H1 (cell line): ENCODE measurements at regions not wholly inside any gene's neighbourhood (a gene's known extent, or its start where the extent isn't known, plus 50 kb on each side); places are given as distances from the start of the nearest gene placed in this dataset.

Source experiments
- CTCF ChIA-PET: fragments of 300-600 bp; sonication (Branson Sonifier 250); formaldehyde crosslinking; loops from one replicate; lab custom pipeline; 2021; ENCODE audit not compliant: partially characterized antibody; lab: Charles Lee
- POLR2A ChIA-PET: fragments of 300-600 bp; sonication (Branson Sonifier 250); formaldehyde crosslinking; loops from one replicate; lab custom pipeline; 2021; ENCODE audit warnings: inconsistent platforms; ENCODE audit not compliant: partially characterized antibody; lab: Charles Lee
- DNase-seq, 2 experiments: peaks; one replicate each; pipeline versions ENCODE4 v3.0.0 to v3.0.0-alpha.2; 2010 to 2022; ENCODE audit warnings: low spot score in 2 of 2, low read depth in 1 of 2, mixed read lengths in 1 of 2
- FAIRE-seq: peaks from 2 replicates; lab custom pipeline; 2011; peaks lifted over from hg19 to GRCh38; lab: Jason Lieb, UNC
- H2AFZ ChIP-seq: 2 replicates; pipeline ENCODE4 v1.8.1; 2012; ENCODE audit warnings: low read length, inconsistent platforms
- H2AK5ac ChIP-seq: 2 replicates; pipeline ENCODE4 v1.6.1; 2013; ENCODE audit warnings: low read depth, low read length
- H2BK120ac ChIP-seq: replicated peaks from 2 replicates; pipeline ENCODE3; 2013; ENCODE audit warnings: low read depth, low read length, inconsistent platforms
- H2BK12ac ChIP-seq: 2 replicates; pipeline ENCODE4 v1.6.1; 2013; ENCODE audit warnings: low read depth, low read length
- H2BK15ac ChIP-seq: 2 replicates; pipeline ENCODE4 v1.6.1; 2013; ENCODE audit warnings: low read length
- H2BK20ac ChIP-seq: 2 replicates; pipeline ENCODE4 v1.6.1; 2013; ENCODE audit warnings: low read length
- H2BK5ac ChIP-seq: 2 replicates; pipeline ENCODE4 v1.6.1; 2013; ENCODE audit warnings: low read depth, low read length
- H3K14ac ChIP-seq: 2 replicates; pipeline ENCODE4 v1.6.1; 2013; ENCODE audit warnings: inconsistent platforms; ENCODE audit not compliant: insufficient read length
- H3K18ac ChIP-seq: 2 replicates; pipeline ENCODE4 v1.6.1; 2013; ENCODE audit warnings: low read length; ENCODE audit errors: extremely low read depth
- H3K23ac ChIP-seq: 2 replicates; pipeline ENCODE4 v1.6.1; 2013; ENCODE audit warnings: inconsistent platforms; ENCODE audit not compliant: insufficient read length
- H3K23me2 ChIP-seq: 2 replicates; pipeline ENCODE4 v1.6.1; 2013; ENCODE audit warnings: low read depth, low read length
- H3K27ac ChIP-seq: 2 replicates; pipeline ENCODE4 v1.6.1; 2011; ENCODE audit warnings: low read depth, low read length, inconsistent platforms
- H3K27me3 ChIP-seq, 4 experiments: replicated peaks in 1 of 4; 1 replicate in 1 of 4; 2 replicates in 3 of 4; pipeline versions ENCODE4 v1.6.1 to v1.8.1; 2011 to 2013; ENCODE audit warnings: low read length in 3 of 4, mild to moderate bottlenecking in 3 of 4, inconsistent platforms in 2 of 4, mixed read lengths in 2 of 4, moderate library complexity in 1 of 4; ENCODE audit not compliant: control insufficient read depth in 3 of 4, insufficient read depth in 3 of 4; ENCODE audit errors: extremely low read depth in 1 of 4
- H3K36me3 ChIP-seq, 4 experiments: 2 replicates each; pipeline versions ENCODE4 v1.6.1 to v1.8.1; 2011 to 2013; ENCODE audit warnings: mild to moderate bottlenecking in 4 of 4, low read length in 3 of 4, moderate library complexity in 2 of 4, control low read depth in 1 of 4, inconsistent platforms in 1 of 4; ENCODE audit not compliant: insufficient read depth in 4 of 4, control insufficient read depth in 2 of 4
- H3K4ac ChIP-seq: replicated peaks from 2 replicates; pipeline ENCODE3; 2013; ENCODE audit warnings: low read length, low read depth, mixed read lengths, inconsistent platforms; ENCODE audit not compliant: insufficient read length
- H3K4me1 ChIP-seq, 4 experiments: replicated peaks in 1 of 4; 1 replicate in 1 of 4; 2 replicates in 3 of 4; pipeline versions ENCODE4 v1.6.1 to v1.8.1; 2011 to 2013; ENCODE audit warnings: low read length in 3 of 4, inconsistent platforms in 2 of 4, mixed read lengths in 1 of 4; ENCODE audit not compliant: insufficient read depth in 4 of 4, control insufficient read depth in 3 of 4
- H3K4me2 ChIP-seq, 2 experiments: 2 replicates each; pipeline versions ENCODE4 v1.6.1 to v1.8.1; 2011 to 2013; ENCODE audit warnings: low read depth in 2 of 2, low read length in 2 of 2, control low read depth in 1 of 2, inconsistent platforms in 1 of 2, mild to moderate bottlenecking in 1 of 2; ENCODE audit not compliant: insufficient read depth in 1 of 2
- H3K4me3 ChIP-seq, 4 experiments: fragments of 200-600, 300-600 bp in 1 of 4; sonication (generic), shearing (Covaris generic), sonication (Bioruptor Twin) in 1 of 4; 2 replicates each; pipeline versions ENCODE4 v1.5.1 to v1.8.1; 2011 to 2016; ENCODE audit warnings: low read length in 4 of 4, low read depth in 3 of 4, control low read depth in 2 of 4, inconsistent platforms in 2 of 4, mild to moderate bottlenecking in 2 of 4, mixed read lengths in 1 of 4, moderate library complexity in 1 of 4; ENCODE audit not compliant: insufficient read depth in 2 of 4; ENCODE audit errors: extremely low read depth in 1 of 4
- H3K56ac ChIP-seq: replicated peaks from 2 replicates; pipeline ENCODE3; 2013; ENCODE audit warnings: low read depth, mild to moderate bottlenecking, mixed read lengths, low read length, inconsistent platforms; ENCODE audit not compliant: insufficient read length
- H3K79me1 ChIP-seq: 2 replicates; pipeline ENCODE4 v1.6.1; 2013; ENCODE audit warnings: low read depth, low read length, control low read depth
- H3K79me2 ChIP-seq, 2 experiments: 2 replicates each; pipeline versions ENCODE4 v1.6.1 to v1.8.1; 2012 to 2013; ENCODE audit warnings: low read length in 2 of 2, mild to moderate bottlenecking in 2 of 2, inconsistent platforms in 1 of 2; ENCODE audit not compliant: insufficient read depth in 2 of 2, control insufficient read depth in 1 of 2
- H3K9ac ChIP-seq, 4 experiments: replicated peaks in 1 of 4; 1 replicate in 1 of 4; 2 replicates in 3 of 4; pipeline versions ENCODE4 v1.6.1 to v1.8.1; 2011 to 2013; ENCODE audit warnings: low read depth in 3 of 4, low read length in 3 of 4, control low read depth in 2 of 4, mild to moderate bottlenecking in 2 of 4, moderate library complexity in 2 of 4, inconsistent platforms in 1 of 4; ENCODE audit errors: extremely low read depth in 1 of 4
- H3K9me3 ChIP-seq, 2 experiments: 2 replicates each; pipeline versions ENCODE4 v1.6.1 to v1.8.1; 2012 to 2013; ENCODE audit warnings: mild to moderate bottlenecking in 2 of 2, moderate library complexity in 2 of 2, control low read depth in 1 of 2, inconsistent platforms in 1 of 2, low read depth in 1 of 2, low read length in 1 of 2, mixed read lengths in 1 of 2; ENCODE audit not compliant: insufficient read depth in 2 of 2
- H4K20me1 ChIP-seq, 2 experiments: replicated peaks in 1 of 2; 2 replicates each; pipeline versions ENCODE3 to v1.8.1; 2011 to 2013; ENCODE audit warnings: inconsistent platforms in 2 of 2, low read length in 2 of 2, mild to moderate bottlenecking in 1 of 2; ENCODE audit not compliant: insufficient read depth in 2 of 2, control insufficient read depth in 1 of 2
- H4K5ac ChIP-seq: 2 replicates; pipeline ENCODE4 v1.6.1; 2013; ENCODE audit warnings: low read length, low read depth, mixed read lengths, inconsistent platforms; ENCODE audit not compliant: insufficient read length
- H4K8ac ChIP-seq: 2 replicates; pipeline ENCODE4 v1.8.0; 2013; ENCODE audit warnings: mild to moderate bottlenecking, moderate library complexity, low read length, inconsistent platforms; ENCODE audit not compliant: insufficient read depth; ENCODE audit errors: extremely low read depth
- H4K91ac ChIP-seq: replicated peaks from 2 replicates; pipeline ENCODE3; 2013; ENCODE audit warnings: low read length, mixed read lengths, inconsistent platforms; ENCODE audit not compliant: insufficient read length
- BACH1 ChIP-seq: IDR thresholded peaks from 2 replicates; pipeline ENCODE4 v1.6.1; 2012; ENCODE audit warnings: low read length, improper control_type of control experiment
- HDAC6 ChIP-seq: IDR thresholded peaks from one replicate; pipeline ENCODE4 v1.7.1; 2012; ENCODE audit warnings: low read depth, mild to moderate bottlenecking, inconsistent platforms, low read length, moderate library complexity
- JUN ChIP-seq: IDR thresholded peaks from 2 replicates; pipeline ENCODE4 v1.6.1; 2011; ENCODE audit warnings: low read depth, mild to moderate bottlenecking, improper control_type of control experiment, low read length
- KDM4A ChIP-seq: IDR thresholded peaks from one replicate; pipeline ENCODE4 v1.7.1; 2012; ENCODE audit warnings: low read depth, mild to moderate bottlenecking, moderate library complexity, low read length, inconsistent platforms; ENCODE audit not compliant: severe bottlenecking
- KDM5A ChIP-seq: fragments of 200-600 bp; IDR thresholded peaks from 2 replicates; pipeline ENCODE4 v1.7.1; 2012; ENCODE audit warnings: mild to moderate bottlenecking, low read length, inconsistent platforms, mixed read lengths
- MAFK ChIP-seq: IDR thresholded peaks from 2 replicates; pipeline ENCODE4 v1.6.1; 2012; ENCODE audit warnings: low read depth, mild to moderate bottlenecking, improper control_type of control experiment, low read length
- NRF1 ChIP-seq: IDR thresholded peaks from 2 replicates; pipeline ENCODE4 v1.6.1; 2011; ENCODE audit warnings: mild to moderate bottlenecking, low read depth, low read length, improper control_type of control experiment
- RNF2 ChIP-seq: fragments of 200-900, 300-1000 bp; sonication (generic); IDR thresholded peaks from 2 replicates; pipeline ENCODE4 v1.7.1; 2016; ENCODE audit warnings: borderline replicate concordance, low read depth, mild to moderate bottlenecking, antibody characterized with exemption, low read length; ENCODE audit not compliant: poor library complexity, severe bottlenecking; ENCODE audit errors: missing control alignments
- SIN3A ChIP-seq, 2 experiments: IDR thresholded peaks in 1 of 2; conservative IDR thresholded peaks in 1 of 2; 2 replicates each; pipeline ENCODE4 v1.6.1; 2011 to 2012; ENCODE audit warnings: low read length in 2 of 2, improper control_type of control experiment in 1 of 2, low read depth in 1 of 2, mild to moderate bottlenecking in 1 of 2
- SP2 ChIP-seq: IDR thresholded peaks from 2 replicates; pipeline ENCODE4 v1.6.1; 2012; ENCODE audit warnings: mild to moderate bottlenecking, low read length, inconsistent platforms
- TBP ChIP-seq: IDR thresholded peaks from 2 replicates; pipeline ENCODE4 v1.6.1; 2011; ENCODE audit warnings: low read depth, low read length, improper control_type of control experiment
- WGBS, 2 experiments: shearing (Covaris generic) in 1 of 2; methylation state at CpG; one replicate each; pipeline versions ENCODE4 v1.1.6 to v1.1.7; 2013 to 2015; ENCODE audit warnings: low lambda C conversion rate in 2 of 2, mixed read lengths in 2 of 2, inconsistent platforms in 1 of 2, low coverage in 1 of 2, missing lambda C conversion rate in 1 of 2; ENCODE audit not compliant: insufficient replicate concordance in 2 of 2, insufficient coverage in 1 of 2, insufficient read length in 1 of 2; ENCODE audit errors: extremely low coverage in 1 of 2, missing lambda C conversion rate in 1 of 2; 5-methylcytosine and 5-hydroxymethylcytosine counted together
- TF ChIP-seq, protein P1 (sequence below): IDR thresholded peaks from 2 replicates; pipeline ENCODE4 v1.6.1; 2012; ENCODE audit warnings: inconsistent platforms
- TF ChIP-seq, protein P2 (sequence below): IDR thresholded peaks from 2 replicates; pipeline ENCODE4 v1.6.1; 2012; ENCODE audit warnings: inconsistent platforms

GRCh38 chr1:198014355-198014754 is 97.2 kb downstream of the LHX9 start:
- peaks cover 4 to 8% of the 10 kb centered on the region in 2 experiments; a peak in 3 of 4 replicates for H3K9me3 ChIP-seq
- no peak overlapping the region for H2BK20ac ChIP-seq
- no peak overlapping the region for H3K23ac ChIP-seq
- H3K4me2 ChIP-seq: no peak overlapping the region
- no peak overlapping the region for H3K27ac ChIP-seq
- CTCF ChIA-PET: interaction anchor here (1.5 kb wide), 1 partner anchor 49 kb away, joined by 3 read pairs; no protein-coding TSS in a partner anchor
- H2BK15ac ChIP-seq: no peak overlapping the region
- H3K23me2 ChIP-seq: no peaks in the 10 kb centered on the region
- H2AFZ ChIP-seq: no peak overlapping the region
- H4K91ac ChIP-seq: no peak overlapping the region
- POLR2A ChIA-PET: no interaction called here
- H3K18ac ChIP-seq: no peak overlapping the region
- FAIRE-seq (no peak), DNase-seq (no peak)
- no peak overlapping the region for H2BK5ac ChIP-seq
- H2AK5ac ChIP-seq: no peak overlapping the region
- H3K4me3 ChIP-seq: no peak overlapping the region
- H3K4me1 ChIP-seq: no peaks in the 10 kb centered on the region
- H3K79me2 ChIP-seq: no peaks in the 10 kb centered on the region
- H3K14ac ChIP-seq: no peak overlapping the region
- H3K4ac ChIP-seq: no peak overlapping the region
- no peak overlapping the region for H3K56ac ChIP-seq
- no peaks in the 10 kb centered on the region for H4K20me1 ChIP-seq
- H3K79me1 ChIP-seq: no peaks in the 10 kb centered on the region
- H3K9ac ChIP-seq: no peak overlapping the region
- no peaks in the 10 kb centered on the region for H3K36me3 ChIP-seq
- TF ChIP-seq SP2 (no peak), TBP (no peak), MAFK (no peak), KDM5A (no peak), SIN3A (conservative IDR thresholded peaks at IDR 0.05 in 1 of 2, IDR thresholded peaks at IDR 0.05 in 1 of 2; ENCODE audit: low read depth in 1 of 2, low read length in 2 of 2) (no peak), NRF1 (no peak), JUN (no peak), BACH1 (no peak), RNF2 (no peak), KDM4A (no peak), HDAC6 (no peak)
- TF ChIP-seq, protein P1, sequence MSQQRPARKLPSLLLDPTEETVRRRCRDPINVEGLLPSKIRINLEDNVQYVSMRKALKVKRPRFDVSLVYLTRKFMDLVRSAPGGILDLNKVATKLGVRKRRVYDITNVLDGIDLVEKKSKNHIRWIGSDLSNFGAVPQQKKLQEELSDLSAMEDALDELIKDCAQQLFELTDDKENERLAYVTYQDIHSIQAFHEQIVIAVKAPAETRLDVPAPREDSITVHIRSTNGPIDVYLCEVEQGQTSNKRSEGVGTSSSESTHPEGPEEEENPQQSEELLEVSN: no peak
- TF ChIP-seq, protein P2, sequence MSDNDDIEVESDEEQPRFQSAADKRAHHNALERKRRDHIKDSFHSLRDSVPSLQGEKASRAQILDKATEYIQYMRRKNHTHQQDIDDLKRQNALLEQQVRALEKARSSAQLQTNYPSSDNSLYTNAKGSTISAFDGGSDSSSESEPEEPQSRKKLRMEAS: no peak
- WGBS, 2 experiments: 92% methylated on average over 1 of the region's 1 CpG; no CpG with 5 or more reads in 1 of the 2 experiments
- no peak overlapping the region for H2BK120ac ChIP-seq
- no peak overlapping the region for H4K8ac ChIP-seq
- no peak overlapping the region for H2BK12ac ChIP-seq
- no peaks in the 10 kb centered on the region for H3K27me3 ChIP-seq
- H4K5ac ChIP-seq: no peak overlapping the region
